ENCODE measurements at regions not wholly inside any gene's neighbourhood (a gene's known extent, or its start where the extent isn't known, plus 50 kb on each side); places are given as distances from the start of the nearest gene placed in this dataset.

DNA sequence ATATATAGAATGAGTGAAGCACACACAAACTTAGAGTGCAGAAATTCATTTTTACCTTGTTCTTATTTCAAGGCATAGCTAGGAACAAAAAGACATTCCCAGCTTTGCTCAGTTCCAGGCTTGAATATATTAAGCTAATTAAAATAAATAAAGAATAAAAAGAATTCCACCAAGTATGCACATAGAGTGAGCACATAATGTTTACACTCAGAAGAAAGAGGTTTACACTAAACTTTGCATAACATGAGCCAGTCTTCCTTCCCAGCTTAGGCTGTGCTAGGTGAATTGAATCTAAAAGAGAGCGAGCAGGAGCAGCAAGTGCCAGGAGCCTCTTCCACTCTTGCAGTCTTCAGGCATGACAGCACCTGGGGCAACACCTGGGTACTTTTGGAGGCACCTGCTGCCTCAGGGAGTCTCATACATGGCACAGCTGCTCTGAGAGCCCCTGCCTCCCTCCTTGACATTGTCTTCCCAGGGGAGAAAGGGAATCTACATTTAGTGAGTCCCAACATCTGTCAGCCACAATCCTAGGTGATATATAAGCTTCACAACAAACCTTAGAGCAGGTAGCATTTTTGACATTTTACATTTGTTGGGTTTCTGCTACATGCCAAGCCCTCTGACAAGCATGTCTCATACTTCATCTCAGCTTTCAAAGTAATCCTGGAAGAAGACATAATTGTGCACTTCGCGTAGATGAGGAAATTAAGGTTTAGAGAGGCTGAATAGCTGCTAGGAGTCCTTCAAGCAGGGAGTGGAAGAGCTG, 732.7 kb upstream of the TENM4 start:
- Mint-ChIP-seq H3K4me3 (no peak overlapping the region), H3K27me3 (no peaks in the 10 kb centered on the region), H3K36me3 (no peaks in the 10 kb centered on the region), H3K4me1 (no peaks in the 10 kb centered on the region), H3K9me3 (peaks cover 8 to 66% (median 27%) of the 10 kb centered on the region in 9 donors), H3K27ac (no peak overlapping the region)
- POLR2A ChIA-PET, result no interaction called here
- no peak for ATAC-seq
- no peak for DNase-seq

DNA sequence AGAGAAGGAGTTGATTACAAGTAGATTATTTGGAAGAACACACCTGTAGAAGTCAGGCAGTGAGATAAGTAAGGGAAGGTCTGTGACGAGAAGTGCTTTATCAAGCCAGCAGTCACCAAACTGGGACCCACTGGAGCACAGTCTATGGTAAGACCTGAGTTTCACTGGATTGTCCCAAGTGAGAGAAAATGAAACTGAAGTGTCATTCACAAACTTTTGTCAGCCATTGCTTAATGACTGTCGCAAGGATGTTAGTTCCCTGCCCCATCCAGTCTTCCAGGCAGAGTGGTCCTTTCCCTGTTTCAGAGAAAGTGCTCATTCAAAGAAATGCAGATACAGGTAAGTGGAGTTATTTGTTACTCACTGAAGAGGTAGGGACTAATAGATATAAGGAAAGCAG, 728.0 kb upstream of the TENM4 start:
- Mint-ChIP-seq H3K36me3 (no peaks in the 10 kb centered on the region), H3K27ac (no peak overlapping the region), H3K9me3 (peaks cover 11 to 62% (median 22%) of the 10 kb centered on the region in 9 donors), H3K4me3 (no peak overlapping the region), H3K4me1 (no peaks in the 10 kb centered on the region), H3K27me3 (no peaks in the 10 kb centered on the region)
- POLR2A ChIA-PET, result no interaction called here
- DNase-seq (no peak), ATAC-seq (no peak)

DNA sequence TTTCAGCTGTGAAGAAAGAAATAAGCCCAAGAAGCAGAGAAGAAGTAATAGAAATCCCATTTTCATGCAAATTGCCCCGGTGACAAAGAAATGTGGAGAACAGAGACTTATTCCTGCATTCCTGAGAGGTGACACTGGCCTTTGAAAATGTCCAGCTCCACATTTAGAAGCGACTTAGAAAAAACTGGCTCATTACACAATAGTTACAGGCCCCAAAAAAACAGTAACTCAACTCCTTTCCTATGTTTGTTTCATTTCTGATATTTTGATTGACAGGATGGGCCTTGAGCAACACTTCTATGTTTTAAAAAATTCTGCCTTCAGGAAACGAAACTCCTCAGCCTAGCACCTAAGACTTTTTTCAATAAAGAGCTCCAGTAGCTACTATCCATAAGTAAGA, 726.9 kb upstream of the TENM4 start:
- ATAC-seq (no peak), DNase-seq (no peak)
- H3K27me3 Mint-ChIP-seq, result no peaks in the 10 kb centered on the region
- H3K36me3 Mint-ChIP-seq, result no peaks in the 10 kb centered on the region
- no peak overlapping the region for H3K4me3 Mint-ChIP-seq
- H3K4me1 Mint-ChIP-seq, result no peaks in the 10 kb centered on the region
- H3K27ac Mint-ChIP-seq, result no peak overlapping the region
- POLR2A ChIA-PET, result no interaction called here
- H3K9me3 Mint-ChIP-seq, result peaks cover 11 to 61% (median 22%) of the 10 kb centered on the region in 9 donors

DNA sequence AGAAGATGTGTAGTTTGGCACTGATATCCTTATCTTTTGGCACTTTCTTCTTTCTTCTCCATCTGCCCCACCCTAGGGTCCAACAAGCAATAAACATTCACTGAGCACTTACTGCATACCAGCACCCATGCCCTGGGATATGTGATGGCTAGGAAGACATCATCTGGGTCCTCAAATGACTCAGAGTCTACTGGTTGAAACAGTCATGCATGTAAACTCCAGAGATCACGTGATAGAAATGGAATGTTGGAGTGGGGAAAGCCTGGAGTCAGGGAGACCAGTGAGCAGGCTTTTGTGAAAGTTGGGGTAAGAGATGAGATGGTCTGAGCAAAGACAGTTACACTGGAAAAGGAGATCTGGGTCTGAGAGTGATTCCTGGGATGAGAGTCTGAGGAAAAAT, 724.9 kb upstream of the TENM4 start:
- DNase-seq, result no peak
- POLR2A ChIA-PET, result no interaction called here
- ATAC-seq, result no peak
- no peaks in the 10 kb centered on the region for H3K4me1 Mint-ChIP-seq
- H3K4me3 Mint-ChIP-seq, result no peak overlapping the region
- no peak overlapping the region for H3K27ac Mint-ChIP-seq
- H3K27me3 Mint-ChIP-seq, result no peaks in the 10 kb centered on the region
- peaks cover 9 to 41% (median 13%) of the 10 kb centered on the region in 9 donors for H3K9me3 Mint-ChIP-seq
- no peaks in the 10 kb centered on the region for H3K36me3 Mint-ChIP-seq

DNA sequence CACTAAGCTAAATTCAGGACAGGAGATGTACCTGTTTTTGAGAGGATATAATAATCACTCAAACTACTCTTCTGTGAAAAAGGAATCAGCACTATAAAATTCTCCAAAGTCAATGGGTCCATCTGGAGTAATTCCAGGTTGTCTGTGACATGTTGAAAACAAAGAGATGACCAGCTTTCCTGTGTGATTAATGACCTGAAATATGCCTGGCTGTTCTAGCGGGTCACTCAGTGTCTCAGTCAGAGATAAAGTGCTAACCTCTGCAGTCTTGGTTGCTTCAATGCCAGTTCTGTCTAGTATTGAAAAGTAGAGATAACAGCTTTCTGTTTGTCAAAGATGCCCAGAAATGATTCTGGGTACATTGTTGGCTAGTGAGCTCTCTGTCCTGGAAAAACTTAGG, 722.6 kb upstream of the TENM4 start:
- POLR2A ChIA-PET, result no interaction called here
- H3K4me1 Mint-ChIP-seq, result peaks cover 0 to under 1% (median 0%) of the 10 kb centered on the region in 4 donors
- H3K27me3 Mint-ChIP-seq, result no peaks in the 10 kb centered on the region
- ATAC-seq, result no peak
- H3K36me3 Mint-ChIP-seq, result no peaks in the 10 kb centered on the region
- H3K27ac Mint-ChIP-seq, result no peak overlapping the region
- peaks cover 0 to 22% (median 3%) of the 10 kb centered on the region in 9 donors for H3K9me3 Mint-ChIP-seq
- DNase-seq, result no peak
- H3K4me3 Mint-ChIP-seq, result no peak overlapping the region

DNA sequence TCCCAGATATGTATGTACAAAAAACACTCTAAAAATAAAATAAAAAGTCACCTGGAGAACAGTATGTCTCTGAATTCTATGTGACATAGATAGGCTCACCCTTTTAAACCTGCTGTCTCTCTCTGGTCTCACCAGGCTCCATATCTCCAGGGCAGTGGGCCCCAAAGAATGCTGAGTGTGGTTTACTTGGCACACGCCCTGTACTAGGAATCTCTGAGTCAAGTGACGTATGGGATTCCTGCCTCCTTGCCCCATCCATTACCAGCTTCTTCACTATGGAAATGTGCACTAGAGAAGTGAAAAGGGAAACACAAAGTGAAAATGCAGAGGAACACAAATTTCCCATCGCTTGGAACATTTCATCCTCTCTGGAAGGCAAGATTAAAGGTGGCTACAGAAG, 722.2 kb upstream of the TENM4 start:
- POLR2A ChIA-PET, result no interaction called here
- Mint-ChIP-seq H3K36me3 (no peaks in the 10 kb centered on the region), H3K4me3 (no peak overlapping the region), H3K27me3 (no peaks in the 10 kb centered on the region), H3K27ac (no peak overlapping the region), H3K4me1 (peaks cover 0 to 1% (median 0%) of the 10 kb centered on the region in 4 donors), H3K9me3 (peaks cover 0 to 22% (median 3%) of the 10 kb centered on the region in 9 donors)
- no peak for ATAC-seq
- no peak for DNase-seq

DNA sequence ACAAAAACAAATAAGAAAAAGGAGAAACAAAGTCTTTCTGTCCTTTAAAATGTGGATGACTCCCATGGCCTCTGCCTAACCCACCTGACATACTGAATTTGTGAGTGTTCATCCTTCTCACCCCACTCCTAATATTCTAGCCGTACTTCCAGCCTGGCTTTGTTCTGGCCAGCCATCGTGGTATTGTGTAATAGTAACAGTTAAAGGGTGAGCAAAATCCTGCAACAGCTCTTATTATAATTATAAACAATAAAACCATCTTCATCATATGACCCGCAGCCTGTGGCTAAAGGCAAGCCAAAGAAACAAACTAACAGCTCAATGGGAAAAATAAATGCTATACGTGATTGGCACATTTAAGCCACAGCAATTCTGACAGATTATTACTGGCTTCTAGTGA, 721.6 kb upstream of the TENM4 start:
- DNase-seq (no peak), ATAC-seq (no peak)
- no peaks in the 10 kb centered on the region for H3K36me3 Mint-ChIP-seq
- no peaks in the 10 kb centered on the region for H3K27me3 Mint-ChIP-seq
- POLR2A ChIA-PET, result no interaction called here
- no peak overlapping the region for H3K27ac Mint-ChIP-seq
- H3K4me1 Mint-ChIP-seq, result peaks cover 0 to 1% (median 0%) of the 10 kb centered on the region in 4 donors
- peaks cover 0 to 22% (median 3%) of the 10 kb centered on the region in 9 donors for H3K9me3 Mint-ChIP-seq
- no peak overlapping the region for H3K4me3 Mint-ChIP-seq

DNA sequence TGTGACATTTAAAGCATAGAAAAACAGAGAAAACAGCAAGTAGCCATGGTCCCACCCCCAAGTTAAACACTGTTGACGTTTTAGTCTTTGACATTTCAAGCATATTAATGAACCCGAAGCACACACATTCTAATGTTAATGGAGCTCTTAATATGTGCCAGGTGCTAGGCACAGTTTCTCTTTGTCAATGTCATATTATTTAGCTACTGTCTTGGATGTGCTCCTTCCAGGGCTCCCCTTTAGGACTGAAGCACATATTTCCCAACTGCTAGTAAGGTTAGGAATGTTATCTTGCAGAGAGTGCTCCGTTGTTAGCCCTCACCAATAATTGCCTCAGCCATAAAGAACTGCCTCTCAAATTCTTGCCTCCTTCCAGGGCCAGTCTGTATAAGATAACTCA, 716.6 kb upstream of the TENM4 start:
- ATAC-seq, result no peak
- POLR2A ChIA-PET, result no interaction called here
- peaks cover 0 to 1% (median 0%) of the 10 kb centered on the region in 4 donors for H3K4me1 Mint-ChIP-seq
- H3K27ac Mint-ChIP-seq, result no peak overlapping the region
- H3K36me3 Mint-ChIP-seq, result no peaks in the 10 kb centered on the region
- no peak for DNase-seq
- no peak overlapping the region for H3K4me3 Mint-ChIP-seq
- no peaks in the 10 kb centered on the region for H3K27me3 Mint-ChIP-seq
- H3K9me3 Mint-ChIP-seq, result peaks cover 0 to 6% (median 3%) of the 10 kb centered on the region in 9 donors

DNA sequence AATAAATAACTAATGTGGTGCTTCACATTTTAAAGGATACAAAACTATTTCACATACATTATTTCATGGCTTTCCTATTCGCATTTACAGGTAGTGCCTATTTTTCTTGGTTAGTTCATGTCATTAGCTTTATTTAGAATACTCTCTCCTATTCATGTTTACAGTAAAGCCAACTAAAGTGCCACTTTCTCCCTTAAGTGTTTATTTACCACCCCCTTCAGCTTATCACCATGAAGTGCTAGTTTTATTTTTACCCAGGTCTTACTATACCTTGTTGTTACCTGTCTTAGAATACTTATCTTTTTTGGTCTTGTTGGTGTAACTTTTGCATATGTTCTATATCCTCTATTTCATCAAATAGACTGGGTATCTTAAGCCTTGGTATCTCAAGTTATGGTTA, 715.2 kb upstream of the TENM4 start:
- POLR2A ChIA-PET, result no interaction called here
- H3K36me3 Mint-ChIP-seq, result no peaks in the 10 kb centered on the region
- H3K9me3 Mint-ChIP-seq, result peaks cover 0 to 13% (median 4%) of the 10 kb centered on the region in 9 donors
- H3K27ac Mint-ChIP-seq, result no peak overlapping the region
- no peak for ATAC-seq
- H3K27me3 Mint-ChIP-seq, result no peaks in the 10 kb centered on the region
- H3K4me3 Mint-ChIP-seq, result no peak overlapping the region
- DNase-seq, result no peak
- H3K4me1 Mint-ChIP-seq, result peaks cover 0 to 1% (median 0%) of the 10 kb centered on the region in 4 donors

DNA sequence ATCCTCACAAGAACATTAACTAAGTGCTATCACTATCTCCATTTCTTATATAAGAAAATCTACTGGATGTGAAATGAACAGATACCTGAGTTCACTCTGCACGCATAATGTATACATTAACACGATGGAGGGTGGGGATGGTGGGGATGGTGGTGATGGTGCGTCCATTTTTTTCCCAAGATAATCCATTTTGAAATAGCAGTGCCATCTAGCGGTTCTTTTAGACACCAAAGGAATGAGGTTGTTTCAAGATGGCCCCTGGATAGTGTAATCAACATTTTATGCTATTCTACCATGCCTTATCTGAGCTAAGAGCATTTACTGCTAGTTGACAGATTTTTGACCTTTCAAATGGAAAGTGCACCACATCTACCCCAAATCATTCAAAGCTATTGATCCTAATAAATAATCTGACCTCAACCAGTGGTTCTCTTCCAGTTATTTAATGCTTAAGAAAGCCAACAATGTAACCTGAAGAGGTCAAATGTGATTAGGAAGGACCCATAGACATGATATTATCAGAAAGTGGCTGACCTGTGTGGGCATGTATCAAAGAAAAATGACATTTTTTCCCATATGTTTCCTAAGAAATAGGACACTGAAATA, 714.7 kb upstream of the TENM4 start:
- H3K36me3 Mint-ChIP-seq, result no peaks in the 10 kb centered on the region
- no peaks in the 10 kb centered on the region for H3K27me3 Mint-ChIP-seq
- H3K4me3 Mint-ChIP-seq, result no peak overlapping the region
- peaks cover 0 to 13% (median 4%) of the 10 kb centered on the region in 9 donors for H3K9me3 Mint-ChIP-seq
- peaks cover 0 to 1% (median 0%) of the 10 kb centered on the region in 4 donors for H3K4me1 Mint-ChIP-seq
- ATAC-seq (no peak), DNase-seq (no peak)
- POLR2A ChIA-PET, result no interaction called here
- no peak overlapping the region for H3K27ac Mint-ChIP-seq

DNA sequence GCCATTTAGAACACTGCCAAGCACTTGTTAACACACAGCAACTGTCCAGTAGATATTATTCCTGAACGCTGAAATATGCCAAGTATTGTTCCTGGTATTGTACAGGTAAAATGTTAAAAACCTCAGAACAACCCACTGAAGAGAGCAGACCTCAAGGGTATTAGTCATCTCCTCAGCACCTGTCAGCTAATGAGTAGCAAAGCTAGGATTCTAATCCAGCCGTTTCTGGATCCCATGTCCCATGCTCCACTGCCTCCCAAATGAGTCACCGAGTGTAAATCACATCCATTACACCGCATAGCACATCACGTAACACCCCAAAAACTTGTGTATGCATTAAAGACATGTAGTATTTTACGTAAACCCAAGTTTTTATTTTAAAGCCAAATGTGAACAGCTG, 705.4 kb upstream of the TENM4 start:
- POLR2A ChIA-PET, result no interaction called here
- H3K36me3 Mint-ChIP-seq, result no peaks in the 10 kb centered on the region
- ATAC-seq (no peak), DNase-seq (no peak)
- peaks cover 0 to 25% (median 2%) of the 10 kb centered on the region in 9 donors for H3K9me3 Mint-ChIP-seq
- H3K27me3 Mint-ChIP-seq, result no peaks in the 10 kb centered on the region
- H3K4me1 Mint-ChIP-seq, result no peaks in the 10 kb centered on the region
- no peak overlapping the region for H3K27ac Mint-ChIP-seq
- no peak overlapping the region for H3K4me3 Mint-ChIP-seq

DNA sequence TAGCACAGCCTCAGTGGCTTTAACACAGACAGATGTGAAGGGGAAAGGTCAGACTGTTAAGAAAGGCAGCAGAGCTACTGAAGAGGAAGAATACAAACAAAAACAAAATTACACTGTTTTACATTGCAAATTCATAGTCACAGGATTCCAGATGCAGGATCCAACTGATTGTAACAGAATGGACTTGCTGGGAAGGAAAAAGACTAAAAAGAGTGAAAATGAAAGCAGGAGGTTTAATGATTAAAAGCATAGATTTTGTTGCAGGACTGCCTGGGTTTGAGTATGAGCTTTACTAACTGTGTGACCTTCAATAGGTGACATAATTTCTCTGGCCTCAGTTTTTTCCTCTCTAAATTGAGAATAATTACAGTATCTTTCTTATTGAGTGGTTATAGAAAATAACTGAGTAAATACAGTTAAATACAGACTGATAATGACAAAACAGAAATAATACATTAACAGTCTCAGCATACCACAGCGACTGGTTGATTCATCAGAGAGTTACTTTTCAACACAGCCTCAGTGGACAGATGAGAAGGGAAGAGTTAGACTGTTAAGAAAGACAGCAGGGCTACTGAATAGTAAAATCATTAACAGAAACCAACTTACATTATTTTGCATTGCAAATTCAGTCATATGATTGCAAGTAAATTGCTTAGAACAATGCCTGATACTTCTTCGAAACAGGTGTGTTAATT, 704.2 kb upstream of the TENM4 start:
- H3K4me3 Mint-ChIP-seq, result no peak overlapping the region
- POLR2A ChIA-PET, result no interaction called here
- DNase-seq (no peak), ATAC-seq (no peak)
- no peaks in the 10 kb centered on the region for H3K4me1 Mint-ChIP-seq
- H3K27me3 Mint-ChIP-seq, result no peaks in the 10 kb centered on the region
- no peaks in the 10 kb centered on the region for H3K36me3 Mint-ChIP-seq
- no peak overlapping the region for H3K27ac Mint-ChIP-seq
- H3K9me3 Mint-ChIP-seq, result peaks cover 0 to 25% (median 3%) of the 10 kb centered on the region in 9 donors

DNA sequence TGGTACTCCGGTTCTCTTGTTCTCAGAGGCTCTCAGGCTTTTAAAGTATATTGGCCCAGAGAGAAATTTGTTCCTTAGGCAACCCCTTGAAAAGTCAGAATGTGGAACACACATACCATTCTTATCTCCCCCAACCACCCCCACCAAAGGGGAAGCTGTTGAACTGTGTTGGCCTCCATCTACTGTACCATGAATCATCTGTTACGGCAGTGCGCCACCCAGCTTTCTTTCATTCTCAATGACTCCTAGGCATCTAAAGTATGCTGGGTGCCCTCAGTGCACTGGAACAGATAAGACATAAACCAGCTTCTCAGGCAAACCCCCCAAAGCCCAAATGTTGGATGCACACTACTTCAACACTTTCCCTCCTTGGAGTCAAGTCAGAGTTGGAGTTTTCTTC, 696.2 kb upstream of the TENM4 start:
- Mint-ChIP-seq H3K36me3 (peaks cover 0 to 6% (median 0%) of the 10 kb centered on the region in 3 donors), H3K27me3 (peaks cover 0 to 5% (median 0%) of the 10 kb centered on the region in 5 donors), H3K4me3 (no peak overlapping the region), H3K27ac (no peak overlapping the region), H3K9me3 (peaks cover 0 to 22% (median 11%) of the 10 kb centered on the region in 9 donors), H3K4me1 (no peaks in the 10 kb centered on the region)
- ATAC-seq (no peak), DNase-seq (no peak)
- POLR2A ChIA-PET, result no interaction called here
